IgD-negative memory B cell (primary cell): ENCODE measurements at regions not wholly inside any gene's neighbourhood (a gene's known extent, or its start where the extent isn't known, plus 50 kb on each side); places are given as distances from the start of the nearest gene placed in this dataset.

Experiments
- H3K27ac Mint-ChIP-seq, 3 donors: one replicate each; pipeline ENCODE4 v1.8.0; 2020 to 2022; ENCODE audit warnings: mild to moderate bottlenecking in 3 of 3, mixed read lengths in 3 of 3, moderate library complexity in 1 of 3
- H3K27me3 Mint-ChIP-seq: one replicate; pipeline ENCODE4 v1.8.0; 2021; ENCODE audit warnings: mixed read lengths
- H3K36me3 Mint-ChIP-seq: one replicate; pipeline ENCODE4 v1.8.0; 2020; ENCODE audit warnings: mild to moderate bottlenecking, mixed read lengths
- H3K4me1 Mint-ChIP-seq, 3 donors: one replicate each; pipeline ENCODE4 v1.8.0; 2020 to 2022; ENCODE audit warnings: mixed read lengths in 3 of 3, mild to moderate bottlenecking in 1 of 3
- H3K4me3 Mint-ChIP-seq, 4 donors: one replicate each; pipeline ENCODE4 v1.8.0; 2020 to 2022; ENCODE audit warnings: mild to moderate bottlenecking in 4 of 4, mixed read lengths in 4 of 4, moderate library complexity in 3 of 4
- H3K9me3 Mint-ChIP-seq, 3 donors: one replicate each; pipeline ENCODE4 v1.8.0; 2020 to 2021; ENCODE audit warnings: mixed read lengths in 3 of 3, mild to moderate bottlenecking in 1 of 3

GRCh38 chr14:36055681-36056225 lies 120.8 kb downstream of the PTCSC3 start:
- Mint-ChIP-seq H3K9me3 (no peaks in the 10 kb centered on the region), H3K4me1 (no peaks in the 10 kb centered on the region), H3K27ac (no peak overlapping the region), H3K27me3 (peaks cover 3% of the 10 kb centered on the region), H3K4me3 (no peak overlapping the region), H3K36me3 (no peaks in the 10 kb centered on the region)

GRCh38 chr14:36055052-36055378 lies 121.5 kb downstream of the PTCSC3 start:
- H3K4me3 Mint-ChIP-seq: no peak overlapping the region
- H3K4me1 Mint-ChIP-seq: no peaks in the 10 kb centered on the region
- no peaks in the 10 kb centered on the region for H3K9me3 Mint-ChIP-seq
- no peaks in the 10 kb centered on the region for H3K36me3 Mint-ChIP-seq
- H3K27me3 Mint-ChIP-seq: peaks cover 3% of the 10 kb centered on the region
- no peak overlapping the region for H3K27ac Mint-ChIP-seq

GRCh38 chr14:36054353-36055051 lies 122.0 kb downstream of the PTCSC3 start:
- no peaks in the 10 kb centered on the region for H3K36me3 Mint-ChIP-seq
- H3K4me1 Mint-ChIP-seq: no peaks in the 10 kb centered on the region
- no peaks in the 10 kb centered on the region for H3K9me3 Mint-ChIP-seq
- no peak overlapping the region for H3K27ac Mint-ChIP-seq
- H3K4me3 Mint-ChIP-seq: no peak overlapping the region
- H3K27me3 Mint-ChIP-seq: peaks cover 3% of the 10 kb centered on the region

GRCh38 chr14:36052681-36053080 lies 123.8 kb downstream of the PTCSC3 start:
- Mint-ChIP-seq H3K27me3 (peaks cover 6% of the 10 kb centered on the region), H3K9me3 (no peaks in the 10 kb centered on the region), H3K27ac (no peak overlapping the region), H3K36me3 (no peaks in the 10 kb centered on the region), H3K4me1 (no peaks in the 10 kb centered on the region), H3K4me3 (no peak overlapping the region)

GRCh38 chr14:36052063-36052462 lies 124.5 kb downstream of the PTCSC3 start:
- no peak overlapping the region for H3K4me3 Mint-ChIP-seq
- no peaks in the 10 kb centered on the region for H3K9me3 Mint-ChIP-seq
- H3K36me3 Mint-ChIP-seq: no peaks in the 10 kb centered on the region
- peaks cover 6% of the 10 kb centered on the region for H3K27me3 Mint-ChIP-seq
- H3K4me1 Mint-ChIP-seq: no peaks in the 10 kb centered on the region
- no peak overlapping the region for H3K27ac Mint-ChIP-seq

- Mint-ChIP-seq H3K27ac (no peak overlapping the region), H3K9me3 (no peaks in the 10 kb centered on the region), H3K27me3 (peaks cover 6% of the 10 kb centered on the region), H3K4me1 (no peaks in the 10 kb centered on the region), H3K36me3 (no peaks in the 10 kb centered on the region), H3K4me3 (no peak overlapping the region)
Measured at GRCh38 chr14:36048667-36049066, 127.9 kb downstream of the PTCSC3 start.

GRCh38 chr14:36047912-36048311 lies 128.6 kb downstream of the PTCSC3 start:
- H3K9me3 Mint-ChIP-seq: no peaks in the 10 kb centered on the region
- H3K27ac Mint-ChIP-seq: no peak overlapping the region

GRCh38 chr14:36035675-36036074 lies 140.8 kb downstream of the PTCSC3 start:
- Mint-ChIP-seq H3K4me3 (no peak overlapping the region), H3K9me3 (peaks cover 0 to 4% (median 3%) of the 10 kb centered on the region in 3 donors), H3K36me3 (no peaks in the 10 kb centered on the region), H3K27me3 (peaks cover 1% of the 10 kb centered on the region), H3K4me1 (no peaks in the 10 kb centered on the region), H3K27ac (no peak overlapping the region)

More at GRCh38 chr14:36047912-36048311, 128.6 kb downstream of the PTCSC3 start:
- no peaks in the 10 kb centered on the region for H3K36me3 Mint-ChIP-seq
- no peaks in the 10 kb centered on the region for H3K4me1 Mint-ChIP-seq
- peaks cover 6% of the 10 kb centered on the region for H3K27me3 Mint-ChIP-seq
- H3K4me3 Mint-ChIP-seq: no peak overlapping the region

- Mint-ChIP-seq H3K4me1 (no peaks in the 10 kb centered on the region), H3K9me3 (peaks cover 0 to 5% (median 2%) of the 10 kb centered on the region in 3 donors), H3K4me3 (no peak overlapping the region), H3K27ac (no peak overlapping the region), H3K27me3 (peaks cover 1% of the 10 kb centered on the region), H3K36me3 (peaks cover 2% of the 10 kb centered on the region)
Measured at GRCh38 chr14:36028665-36029064, 147.9 kb downstream of the PTCSC3 start.

- Mint-ChIP-seq H3K27me3 (peaks cover 1% of the 10 kb centered on the region), H3K4me1 (no peaks in the 10 kb centered on the region), H3K36me3 (peaks cover 2% of the 10 kb centered on the region), H3K27ac (no peak overlapping the region), H3K4me3 (no peak overlapping the region), H3K9me3 (peaks cover 0 to 5% (median 2%) of the 10 kb centered on the region in 3 donors)
Measured at GRCh38 chr14:36028218-36028617, 148.3 kb downstream of the PTCSC3 start.

GRCh38 chr14:36027354-36027753 lies 149.2 kb downstream of the PTCSC3 start:
- Mint-ChIP-seq H3K36me3 (peaks cover 2% of the 10 kb centered on the region), H3K9me3 (peaks cover 0 to 5% (median 2%) of the 10 kb centered on the region in 3 donors), H3K27me3 (peaks cover 1% of the 10 kb centered on the region), H3K27ac (no peak overlapping the region), H3K4me1 (no peaks in the 10 kb centered on the region), H3K4me3 (no peak overlapping the region)

GRCh38 chr14:36022765-36023410 lies 153.6 kb downstream of the PTCSC3 start:
- H3K27ac Mint-ChIP-seq: no peak overlapping the region
- H3K36me3 Mint-ChIP-seq: peaks cover 2% of the 10 kb centered on the region
- peaks cover 1% of the 10 kb centered on the region for H3K27me3 Mint-ChIP-seq
- H3K4me3 Mint-ChIP-seq: no peak overlapping the region
- peaks cover 0 to 2% (median 0%) of the 10 kb centered on the region in 3 donors for H3K9me3 Mint-ChIP-seq
- H3K4me1 Mint-ChIP-seq: peaks cover 0 to 6% (median 4%) of the 10 kb centered on the region in 3 donors

GRCh38 chr14:36021591-36022320 lies 154.8 kb downstream of the PTCSC3 start:
- Mint-ChIP-seq H3K9me3 (peaks cover 0 to 2% (median 0%) of the 10 kb centered on the region in 3 donors), H3K4me3 (peak overlapping the region in 1 of 4 donors; percentile 76), H3K36me3 (no peaks in the 10 kb centered on the region), H3K4me1 (peaks cover 0 to 8% (median 4%) of the 10 kb centered on the region in 3 donors), H3K27me3 (no peaks in the 10 kb centered on the region), H3K27ac (no peak overlapping the region)

GRCh38 chr14:36021030-36021422 lies 155.5 kb downstream of the PTCSC3 start:
- H3K4me3 Mint-ChIP-seq: no peak overlapping the region
- peaks cover 0 to 2% (median 0%) of the 10 kb centered on the region in 3 donors for H3K9me3 Mint-ChIP-seq
- peaks cover 0 to 8% (median 4%) of the 10 kb centered on the region in 3 donors for H3K4me1 Mint-ChIP-seq
- H3K36me3 Mint-ChIP-seq: no peaks in the 10 kb centered on the region
- no peaks in the 10 kb centered on the region for H3K27me3 Mint-ChIP-seq
- no peak overlapping the region for H3K27ac Mint-ChIP-seq
